MM.1S (cell line): ENCODE measurements at regions not wholly inside any gene's neighbourhood (a gene's known extent, or its start where the extent isn't known, plus 50 kb on each side); places are given as distances from the start of the nearest gene placed in this dataset.

Experiments
- CTCF ChIP-seq: fragments of 300-600 bp; sonication (generic); IDR thresholded peaks from 2 replicates; pipeline ENCODE4 v1.5.1; 2016; ENCODE audit warnings: antibody characterized with exemption, low read length, mixed read lengths
- EZH2 ChIP-seq: fragments of 300-600 bp; sonication (generic); optimal IDR thresholded peaks from 2 replicates; pipeline ENCODE3; 2017; ENCODE audit warnings: low read depth, mild to moderate bottlenecking, antibody characterized with exemption, low read length, mixed read lengths
- EZH2phosphoT487 ChIP-seq: fragments of 300-600 bp; sonication (generic); IDR thresholded peaks from 2 replicates; pipeline ENCODE4 v1.6.1; 2018; ENCODE audit warnings: antibody characterized with exemption, low read length

GRCh38 chr10:111984057-111984456 lies 199.5 kb downstream of the GPAM start:
- no peak for TF ChIP-seq CTCF
- TF ChIP-seq EZH2 = no peak
- no peak for TF ChIP-seq EZH2phosphoT487
